B cell (primary cell): ENCODE measurements at regions not wholly inside any gene's neighbourhood (a gene's known extent, or its start where the extent isn't known, plus 50 kb on each side); places are given as distances from the start of the nearest gene placed in this dataset.
A peak's percentile ranks its signal among the peaks of the same experiment; 100 is the strongest.

ENCODE experiments used
- ATAC-seq: fragments of 200-7000 bp; cut with Tn5 transposase; one replicate; pipeline ENCODE4 v1.10.0; 2021; ENCODE audit warnings: low read depth, mild to moderate bottlenecking, moderate number of reproducible peaks, moderate library complexity
- CTCF ChIA-PET: fragments of 350-600 bp; sonication (Branson Sonifier 250); formaldehyde crosslinking; loops from one replicate; lab custom pipeline; 2021; ENCODE audit warnings: antibody characterized with exemption, inconsistent platforms; lab: Charles Lee
- POLR2A ChIA-PET: fragments of 350-600 bp; sonication (Branson Sonifier 250); formaldehyde crosslinking; loops from one replicate; lab custom pipeline; 2021; ENCODE audit warnings: antibody characterized with exemption; lab: Charles Lee
- DNase-seq: peaks from one replicate; pipeline ENCODE4 v3.0.0; 2013
- H2AFZ ChIP-seq: 2 replicates; pipeline ENCODE4 v1.6.1; 2012; ENCODE audit warnings: mild to moderate bottlenecking, low read depth, low read length; ENCODE audit not compliant: insufficient read depth, poor library complexity, severe bottlenecking
- H3K27ac ChIP-seq, 2 donors: 1 replicate in 1 of 2; 2 replicates in 1 of 2; pipeline ENCODE4 v1.5.1; 2012 to 2013; ENCODE audit warnings: low read length in 2 of 2, mild to moderate bottlenecking in 2 of 2, moderate library complexity in 1 of 2
- H3K27me3 ChIP-seq, 4 experiments: fragments of 200-600 bp in 1 of 4; sonication (generic) in 1 of 4; replicated peaks in 1 of 4; 1 replicate in 2 of 4; 2 replicates in 2 of 4; pipeline versions ENCODE4 v1.6.1 to v1.7.0; 2013 to 2016; ENCODE audit warnings: low read length in 3 of 4, mild to moderate bottlenecking in 2 of 4, mixed read lengths in 1 of 4, moderate library complexity in 1 of 4; ENCODE audit not compliant: insufficient read depth in 4 of 4, control insufficient read depth in 3 of 4; ENCODE audit errors: control extremely low read depth in 1 of 4
- H3K36me3 ChIP-seq, 2 experiments: replicated peaks in 1 of 2; 1 replicate in 1 of 2; 2 replicates in 1 of 2; pipeline versions ENCODE4 v1.6.1 to v1.7.1; 2013; ENCODE audit warnings: low read length in 1 of 2; ENCODE audit not compliant: insufficient read depth in 2 of 2, control insufficient read depth in 1 of 2; ENCODE audit errors: control extremely low read depth in 1 of 2, extremely low read depth in 1 of 2
- H3K4me1 ChIP-seq, 2 donors: fragments of 200-600 bp in 1 of 2; sonication (generic) in 1 of 2; 1 replicate in 1 of 2; 2 replicates in 1 of 2; pipeline versions ENCODE4 v1.5.1 to v1.6.1; 2013 to 2017; ENCODE audit warnings: low read length in 2 of 2; ENCODE audit not compliant: control insufficient read depth in 2 of 2, insufficient read depth in 2 of 2
- H3K4me2 ChIP-seq: replicated peaks from 2 replicates; pipeline ENCODE3; 2012; ENCODE audit warnings: mild to moderate bottlenecking, low read depth, low read length; ENCODE audit not compliant: poor library complexity, severe bottlenecking
- H3K4me3 ChIP-seq, 5 experiments: fragments of 200-600 bp in 1 of 5; sonication (generic) in 1 of 5; 1 replicate in 3 of 5; 2 replicates in 2 of 5; pipeline versions ENCODE4 v1.5.1 to v1.7.0; 2011 to 2016; ENCODE audit warnings: low read length in 4 of 5, mild to moderate bottlenecking in 4 of 5, low read depth in 2 of 5, control low read depth in 1 of 5, moderate library complexity in 1 of 5; ENCODE audit not compliant: insufficient read depth in 1 of 5; ENCODE audit errors: control extremely low read depth in 1 of 5, extremely low read depth in 1 of 5
- H3K79me2 ChIP-seq: fragments of 200-600 bp; sonication (generic); one replicate; pipeline ENCODE4 v1.6.0; 2016; ENCODE audit warnings: low read length; ENCODE audit not compliant: control insufficient read depth, insufficient read depth
- H3K9ac ChIP-seq: fragments of 200-600 bp; sonication (generic); 2 replicates; pipeline ENCODE4 v1.6.1; 2017; ENCODE audit warnings: mild to moderate bottlenecking, low read length, moderate library complexity
- H3K9me3 ChIP-seq, 3 donors: one replicate each; pipeline versions ENCODE4 v1.6.1 to v1.7.1; 2013; ENCODE audit warnings: low read length in 2 of 3; ENCODE audit not compliant: control insufficient read depth in 2 of 3, insufficient read depth in 1 of 3; ENCODE audit errors: control extremely low read depth in 1 of 3
- H4K20me1 ChIP-seq: 2 replicates; pipeline ENCODE4 v1.6.0; 2012; ENCODE audit warnings: mild to moderate bottlenecking, low read length; ENCODE audit not compliant: insufficient read depth, control insufficient read depth, poor library complexity, severe bottlenecking
- H3K27ac Mint-ChIP-seq: one replicate; pipeline ENCODE4 v1.8.0; 2021; ENCODE audit warnings: mixed read lengths
- H3K27me3 Mint-ChIP-seq: one replicate; pipeline ENCODE4 v1.8.0; 2021; ENCODE audit warnings: mixed read lengths
- H3K4me1 Mint-ChIP-seq: one replicate; pipeline ENCODE4 v1.8.0; 2021; ENCODE audit warnings: mixed read lengths
- H3K4me3 Mint-ChIP-seq: one replicate; pipeline ENCODE4 v1.8.0; 2021; ENCODE audit warnings: mixed read lengths
- H3K9me3 Mint-ChIP-seq: one replicate; pipeline ENCODE4 v1.8.0; 2022; ENCODE audit warnings: mixed read lengths; ENCODE audit not compliant: insufficient read depth
- EZH2 ChIP-seq: IDR thresholded peaks from 2 replicates; pipeline ENCODE4 v1.6.1; 2012; ENCODE audit warnings: borderline replicate concordance, low read depth, mild to moderate bottlenecking, moderate library complexity, low read length; ENCODE audit not compliant: insufficient read depth, poor library complexity, severe bottlenecking
- WGBS: methylation state at CpG from one replicate; pipeline ENCODE4 v1.1.5; 2013; ENCODE audit warnings: missing lambda C conversion rate; ENCODE audit not compliant: insufficient coverage; 5-methylcytosine and 5-hydroxymethylcytosine counted together
- intact Hi-C: fragments of 100-400 bp; cut with micrococcal nuclease; formaldehyde crosslinking; loops from one replicate; pipeline ENCODE4 v1.10.0; 2022
- TF ChIP-seq, protein P1 (sequence below): fragments of 200-600 bp; IDR thresholded peaks from one replicate; pipeline ENCODE4 v1.8.0; 2022; ENCODE audit warnings: antibody characterized with exemption, mild to moderate bottlenecking

DNA sequence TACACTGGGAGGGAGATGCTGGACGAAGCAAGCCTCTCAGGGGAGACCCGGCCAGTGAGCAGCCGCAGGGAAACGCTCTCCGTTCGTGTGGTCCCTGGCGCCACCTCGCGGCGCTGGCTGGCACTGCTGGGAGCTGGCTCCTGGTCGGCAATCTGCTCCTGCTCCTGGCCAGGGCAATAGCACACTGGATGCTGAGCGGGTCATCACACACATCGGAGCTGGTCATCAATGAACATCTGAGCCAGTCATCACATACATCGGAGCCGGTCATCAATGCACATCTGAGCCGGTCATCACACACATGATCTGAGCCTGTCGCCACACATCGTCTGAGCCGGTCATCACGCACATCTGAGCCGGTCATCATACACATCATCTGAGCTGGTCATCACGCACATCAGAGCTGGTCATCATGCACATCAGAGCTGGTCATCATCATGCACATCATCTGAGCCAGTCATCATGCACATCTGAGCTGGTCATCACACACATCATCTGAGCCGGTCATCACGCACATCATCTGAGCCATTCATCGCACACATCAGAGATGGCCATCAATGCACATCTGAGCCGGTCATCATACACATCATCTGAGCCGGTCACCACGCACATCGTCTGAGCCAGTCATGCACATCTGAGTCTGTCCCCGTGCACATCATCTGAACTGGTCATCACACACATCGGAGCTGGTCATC is 217.3 kb downstream of the RBFOX3 start:
- ATAC-seq (peak; percentile 83), DNase-seq (peak; percentile 83)
- peaks cover 0 to 2% of the 10 kb centered on the region in 2 donors for H3K4me1 ChIP-seq
- H3K4me2 ChIP-seq: no peak overlapping the region
- ChIA-PET POLR2A (no interaction called here), CTCF (interaction anchor here (0.6 to 11.7 kb wide), 41 partner anchors 9 to 373 kb away, joined by 3 to 370 read pairs (median 5); partner anchors contain the start of gene ENGASE)
- no peak overlapping the region for H3K27ac ChIP-seq
- Mint-ChIP-seq H3K27ac (peak overlapping the region; percentile 17), H3K4me3 (no peak overlapping the region), H3K4me1 (peaks cover 4% of the 10 kb centered on the region), H3K27me3 (peaks cover 57% of the 10 kb centered on the region), H3K9me3 (no peaks in the 10 kb centered on the region)
- peaks cover 0 to 8% (median 0%) of the 10 kb centered on the region in 3 donors for H3K9me3 ChIP-seq
- no peaks in the 10 kb centered on the region for H3K79me2 ChIP-seq
- no peaks in the 10 kb centered on the region for H4K20me1 ChIP-seq
- no peak overlapping the region for H2AFZ ChIP-seq
- H3K27me3 ChIP-seq: peaks cover 0 to 52% (median 10%) of the 10 kb centered on the region in 4 experiments
- H3K4me3 ChIP-seq: no peak overlapping the region
- no peak for TF ChIP-seq EZH2
- TF ChIP-seq, protein P1, sequence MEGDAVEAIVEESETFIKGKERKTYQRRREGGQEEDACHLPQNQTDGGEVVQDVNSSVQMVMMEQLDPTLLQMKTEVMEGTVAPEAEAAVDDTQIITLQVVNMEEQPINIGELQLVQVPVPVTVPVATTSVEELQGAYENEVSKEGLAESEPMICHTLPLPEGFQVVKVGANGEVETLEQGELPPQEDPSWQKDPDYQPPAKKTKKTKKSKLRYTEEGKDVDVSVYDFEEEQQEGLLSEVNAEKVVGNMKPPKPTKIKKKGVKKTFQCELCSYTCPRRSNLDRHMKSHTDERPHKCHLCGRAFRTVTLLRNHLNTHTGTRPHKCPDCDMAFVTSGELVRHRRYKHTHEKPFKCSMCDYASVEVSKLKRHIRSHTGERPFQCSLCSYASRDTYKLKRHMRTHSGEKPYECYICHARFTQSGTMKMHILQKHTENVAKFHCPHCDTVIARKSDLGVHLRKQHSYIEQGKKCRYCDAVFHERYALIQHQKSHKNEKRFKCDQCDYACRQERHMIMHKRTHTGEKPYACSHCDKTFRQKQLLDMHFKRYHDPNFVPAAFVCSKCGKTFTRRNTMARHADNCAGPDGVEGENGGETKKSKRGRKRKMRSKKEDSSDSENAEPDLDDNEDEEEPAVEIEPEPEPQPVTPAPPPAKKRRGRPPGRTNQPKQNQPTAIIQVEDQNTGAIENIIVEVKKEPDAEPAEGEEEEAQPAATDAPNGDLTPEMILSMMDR: peak; percentile 96
- intact Hi-C loops: no loop called here
- 47% methylated on average over 31 of the region's 31 CpGs for WGBS
- H3K36me3 ChIP-seq: no peaks in the 10 kb centered on the region
- H3K9ac ChIP-seq: no peak overlapping the region

DNA sequence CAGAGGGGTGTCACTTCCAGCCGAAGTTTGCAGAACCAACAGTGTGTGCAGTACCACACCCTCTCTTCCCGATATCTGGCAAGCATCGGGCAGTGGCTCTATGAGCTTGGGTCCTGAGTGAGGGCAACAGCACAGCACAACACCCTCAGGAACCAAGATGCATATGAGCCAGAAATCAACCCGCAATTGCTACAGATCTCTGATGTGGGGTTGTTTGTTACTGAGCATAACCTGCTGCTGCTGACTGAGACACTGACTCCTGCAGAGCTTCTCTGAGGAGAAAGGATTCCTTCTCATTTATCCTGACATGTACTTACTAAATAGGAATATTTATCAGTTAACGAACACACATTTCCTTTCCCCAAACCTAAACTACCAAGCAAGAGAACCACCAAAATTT is 218.3 kb downstream of the RBFOX3 start:
- 100% methylated on average over 1 of the region's 5 CpGs for WGBS
- Mint-ChIP-seq H3K27me3 (peaks cover 51% of the 10 kb centered on the region), H3K27ac (no peak overlapping the region), H3K9me3 (no peaks in the 10 kb centered on the region), H3K4me3 (no peak overlapping the region), H3K4me1 (peaks cover 4% of the 10 kb centered on the region)
- no peak overlapping the region for H3K4me3 ChIP-seq
- H3K4me2 ChIP-seq: no peak overlapping the region
- no peak overlapping the region for H3K9ac ChIP-seq
- no peak overlapping the region for H2AFZ ChIP-seq
- TF ChIP-seq, protein P1: no peak
- TF ChIP-seq EZH2: no peak
- peaks cover 0 to 6% of the 10 kb centered on the region in 2 donors for H3K4me1 ChIP-seq
- ATAC-seq: no peak
- H3K36me3 ChIP-seq: no peaks in the 10 kb centered on the region
- H3K79me2 ChIP-seq: no peaks in the 10 kb centered on the region
- DNase-seq: peak; percentile 28
- CTCF ChIA-PET: interaction anchor here (0.6 to 11.7 kb wide), 57 partner anchors 8 to 396 kb away, joined by 3 to 370 read pairs (median 6); partner anchors contain the start of gene ENGASE
- H3K9me3 ChIP-seq: peaks cover 0 to 8% (median 0%) of the 10 kb centered on the region in 3 donors
- no peak overlapping the region for H3K27ac ChIP-seq
- intact Hi-C loops: no loop called here
- H4K20me1 ChIP-seq: no peaks in the 10 kb centered on the region
- H3K27me3 ChIP-seq: peaks cover 0 to 56% (median 11%) of the 10 kb centered on the region in 4 experiments
- POLR2A ChIA-PET: no interaction called here
